KMS-11 (cell line): ENCODE measurements at regions not wholly inside any gene's neighbourhood (a gene's known extent, or its start where the extent isn't known, plus 50 kb on each side); places are given as distances from the start of the nearest gene placed in this dataset.

Experiments used
- H2AFZ ChIP-seq: fragments of 200-600 bp; sonication (generic); 2 replicates; pipeline ENCODE4 v1.6.1; 2016; ENCODE audit warnings: antibody characterized with exemption, mixed run types, low read depth
- H3K27ac ChIP-seq: fragments of 200-600 bp; sonication (generic); 2 replicates; pipeline ENCODE4 v1.6.1; 2016; ENCODE audit warnings: mild to moderate bottlenecking, mixed run types
- H3K27me3 ChIP-seq: fragments of 200-600 bp; sonication (generic); 2 replicates; pipeline ENCODE4 v1.6.1; 2017; ENCODE audit warnings: mild to moderate bottlenecking, low read depth, mixed run types, moderate library complexity; ENCODE audit not compliant: insufficient read depth
- H3K36me3 ChIP-seq: fragments of 200-600 bp; sonication (generic); 2 replicates; pipeline ENCODE4 v1.6.1; 2017; ENCODE audit warnings: mild to moderate bottlenecking, mixed run types; ENCODE audit not compliant: insufficient read depth
- H3K4me1 ChIP-seq: fragments of 200-600 bp; sonication (generic); 2 replicates; pipeline ENCODE4 v1.6.1; 2016; ENCODE audit warnings: mild to moderate bottlenecking, low read depth, mixed run types; ENCODE audit not compliant: poor library complexity, severe bottlenecking
- H3K4me2 ChIP-seq: fragments of 200-600 bp; sonication (generic); 2 replicates; pipeline ENCODE4 v1.7.0; 2016; ENCODE audit warnings: mild to moderate bottlenecking, mixed run types
- H3K4me3 ChIP-seq: fragments of 200-600 bp; sonication (generic); IDR thresholded peaks from 2 replicates; pipeline ENCODE4 v1.6.1; 2017; ENCODE audit warnings: low read depth, low read length, mixed read lengths; ENCODE audit not compliant: insufficient read depth
- H3K79me2 ChIP-seq: fragments of 200-600 bp; sonication (generic); 2 replicates; pipeline ENCODE4 v1.6.1; 2016; ENCODE audit warnings: low read depth, mixed run types; ENCODE audit not compliant: insufficient read depth
- H3K9ac ChIP-seq: fragments of 200-600 bp; sonication (generic); 2 replicates; pipeline ENCODE4 v1.6.1; 2016; ENCODE audit warnings: mild to moderate bottlenecking, mixed run types
- H4K20me1 ChIP-seq: fragments of 200-600 bp; sonication (generic); 2 replicates; pipeline ENCODE4 v1.6.1; 2016; ENCODE audit warnings: mild to moderate bottlenecking, mixed run types; ENCODE audit not compliant: insufficient read depth
- CTCF ChIP-seq: fragments of 200-600 bp; sonication (generic); conservative IDR thresholded peaks from 2 replicates; pipeline ENCODE4 v1.6.1; 2017; ENCODE audit warnings: low read depth, mild to moderate bottlenecking, antibody characterized with exemption, low read length, moderate library complexity, mixed read lengths

DNA sequence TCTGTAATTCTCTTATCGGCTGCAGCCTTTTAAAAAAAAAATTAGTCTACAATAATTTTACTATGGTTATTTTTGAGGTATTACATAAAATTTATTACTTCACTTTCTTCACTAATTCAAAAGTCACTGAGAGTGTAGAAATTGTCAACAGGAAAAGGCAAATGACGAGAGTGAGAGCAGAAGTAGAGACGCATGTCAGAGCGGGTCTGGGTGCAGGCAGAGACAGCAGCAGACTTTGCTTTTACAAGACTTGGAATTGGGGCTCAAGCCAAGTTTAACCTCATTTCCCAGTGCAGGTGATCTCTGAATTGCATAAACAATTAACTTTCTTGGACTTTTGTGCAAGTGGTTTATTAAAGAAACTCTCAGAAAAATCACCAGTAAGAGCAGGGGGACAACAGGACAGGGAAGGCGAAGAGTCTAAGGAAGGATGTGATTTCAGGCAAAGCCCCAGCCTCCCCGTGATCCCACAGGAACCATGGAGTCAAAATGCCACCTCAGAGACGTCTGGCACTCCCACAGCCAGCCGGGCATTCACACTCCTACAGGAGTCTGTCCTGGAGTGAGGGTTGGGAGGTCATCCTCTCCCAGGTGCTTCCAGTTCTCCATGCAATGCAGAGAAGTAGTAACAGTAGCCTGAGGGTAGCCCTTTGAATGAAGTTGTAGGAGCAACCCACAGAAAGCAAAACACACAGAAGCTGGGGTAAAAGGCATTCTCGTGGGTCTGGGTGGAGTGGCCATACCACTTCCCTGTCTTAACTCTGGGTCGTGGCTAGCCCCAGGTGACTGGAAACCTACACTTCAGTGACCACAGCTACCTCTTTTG lies 274.0 kb upstream of the TGFBR2 start:
- Histone ChIP-seq H3K27me3 (no peaks in the 10 kb centered on the region), H2AFZ (no peak overlapping the region), H3K79me2 (no peaks in the 10 kb centered on the region), H3K4me1 (no peaks in the 10 kb centered on the region), H4K20me1 (no peaks in the 10 kb centered on the region), H3K36me3 (no peaks in the 10 kb centered on the region), H3K27ac (no peak overlapping the region), H3K4me2 (no peak overlapping the region), H3K4me3 (no peak overlapping the region), H3K9ac (no peak overlapping the region)
- TF ChIP-seq CTCF: no peak

DNA sequence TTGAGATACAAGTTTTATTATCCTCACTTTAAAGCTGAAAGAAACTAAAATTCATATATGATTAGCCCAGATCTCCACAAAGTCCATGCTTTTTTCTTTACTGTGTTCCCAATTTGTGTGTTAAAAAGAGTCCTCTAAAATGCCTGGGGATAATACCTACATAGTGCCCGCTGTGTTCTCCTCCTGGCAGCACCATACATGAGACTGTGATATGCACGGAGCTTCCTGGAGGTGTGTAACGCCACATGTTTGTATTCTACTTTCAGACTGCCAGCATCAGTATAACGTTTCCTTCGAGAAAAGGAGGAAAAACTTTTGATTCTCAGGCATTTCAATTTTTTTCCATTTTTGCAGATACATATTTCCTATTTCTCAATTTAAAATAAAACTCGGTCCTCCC lies 273.3 kb upstream of the TGFBR2 start:
- no peaks in the 10 kb centered on the region for H3K79me2 ChIP-seq
- H4K20me1 ChIP-seq: no peaks in the 10 kb centered on the region
- no peak overlapping the region for H2AFZ ChIP-seq
- no peak overlapping the region for H3K27ac ChIP-seq
- no peak overlapping the region for H3K9ac ChIP-seq
- TF ChIP-seq CTCF: no peak
- no peak overlapping the region for H3K4me2 ChIP-seq
- H3K4me1 ChIP-seq: no peaks in the 10 kb centered on the region
- H3K36me3 ChIP-seq: no peaks in the 10 kb centered on the region
- no peak overlapping the region for H3K4me3 ChIP-seq
- H3K27me3 ChIP-seq: no peaks in the 10 kb centered on the region

GRCh38 chr3:30333903-30334302 lies 272.5 kb upstream of the TGFBR2 start:
- Histone ChIP-seq H4K20me1 (no peaks in the 10 kb centered on the region), H3K79me2 (no peaks in the 10 kb centered on the region), H3K9ac (no peak overlapping the region), H3K27me3 (no peaks in the 10 kb centered on the region), H3K4me3 (no peak overlapping the region), H2AFZ (no peak overlapping the region), H3K4me1 (no peaks in the 10 kb centered on the region), H3K36me3 (no peaks in the 10 kb centered on the region), H3K4me2 (no peak overlapping the region), H3K27ac (no peak overlapping the region)
- TF ChIP-seq CTCF: no peak

- no peak overlapping the region for H3K27ac ChIP-seq
- H3K9ac ChIP-seq: no peak overlapping the region
- H3K4me1 ChIP-seq: no peaks in the 10 kb centered on the region
- H3K36me3 ChIP-seq: no peaks in the 10 kb centered on the region
- no peaks in the 10 kb centered on the region for H3K27me3 ChIP-seq
- H4K20me1 ChIP-seq: no peaks in the 10 kb centered on the region
- no peak for TF ChIP-seq CTCF
- H2AFZ ChIP-seq: no peak overlapping the region
- H3K4me3 ChIP-seq: no peak overlapping the region
- H3K4me2 ChIP-seq: no peak overlapping the region
- no peaks in the 10 kb centered on the region for H3K79me2 ChIP-seq
Observed at GRCh38 chr3:30340500-30340899, 265.9 kb upstream of the TGFBR2 start.
